Kidney (tissue), 13 donors: ENCODE measurements at regions not wholly inside any gene's neighbourhood (a gene's known extent, or its start where the extent isn't known, plus 50 kb on each side); places are given as distances from the start of the nearest gene placed in this dataset.

Experiments used
- DNase-seq, 5 donors: peaks; one replicate each; pipeline ENCODE4 v3.0.0-alpha.2; 2013 to 2020
- FAIRE-seq: peaks from 2 replicates; lab custom pipeline; 2012; peaks lifted over from hg19 to GRCh38; lab: Jason Lieb, UNC
- H3K27ac ChIP-seq, 2 donors: one replicate each; pipeline ENCODE4 v1.7.0; 2013; ENCODE audit warnings: low read depth in 2 of 2, low read length in 2 of 2, inconsistent platforms in 1 of 2
- H3K27me3 ChIP-seq: one replicate; pipeline ENCODE4 v1.7.1; 2013; ENCODE audit warnings: low read length, inconsistent platforms; ENCODE audit not compliant: control insufficient read depth, insufficient read depth
- H3K36me3 ChIP-seq, 3 donors: one replicate each; pipeline versions ENCODE4 v1.7.0 to v1.7.1; 2013; ENCODE audit warnings: low read length in 3 of 3, control low read depth in 1 of 3, inconsistent platforms in 1 of 3; ENCODE audit not compliant: insufficient read depth in 3 of 3, control insufficient read depth in 2 of 3
- H3K4me1 ChIP-seq, 3 donors: one replicate each; pipeline versions ENCODE4 v1.7.0 to v1.7.1; 2013; ENCODE audit warnings: low read length in 3 of 3, inconsistent platforms in 1 of 3, low read depth in 1 of 3; ENCODE audit not compliant: control insufficient read depth in 2 of 3, insufficient read depth in 2 of 3
- H3K4me3 ChIP-seq, 3 donors: one replicate each; pipeline versions ENCODE4 v1.7.0 to v1.8.1; 2013; ENCODE audit warnings: low read length in 3 of 3, control low read depth in 1 of 3, inconsistent platforms in 1 of 3
- H3K9ac ChIP-seq, 3 donors: one replicate each; pipeline versions ENCODE4 v1.7.0 to v1.7.1; 2013; ENCODE audit warnings: low read length in 3 of 3, control low read depth in 1 of 3, inconsistent platforms in 1 of 3
- H3K9me3 ChIP-seq, 3 donors: one replicate each; pipeline versions ENCODE4 v1.7.0 to v1.7.1; 2013; ENCODE audit warnings: low read length in 3 of 3, control low read depth in 1 of 3, inconsistent platforms in 1 of 3; ENCODE audit not compliant: control insufficient read depth in 2 of 3, insufficient read depth in 1 of 3
- intact Hi-C: fragments of 100-400 bp; cut with DNase I; formaldehyde crosslinking; loops from one replicate; pipeline ENCODE4 v1.11.1; 2022
- TF ChIP-seq, protein P1 (sequence below): IDR thresholded peaks from 3 replicates; pipeline ENCODE4 v1.5.1; 2012; ENCODE audit warnings: mild to moderate bottlenecking, moderate library complexity, borderline replicate concordance; ENCODE audit not compliant: insufficient read depth; ENCODE audit errors: extremely low read depth
- donor health status: control.
- donor health status: control.
- donor health status: control.
- donor health status: control.
- donor health status: control.
- donor health status: DM: yes; HTN: yes; CAD: no.
- donor health status: Normal renal cell carcinoma (clear cell type).

DNA sequence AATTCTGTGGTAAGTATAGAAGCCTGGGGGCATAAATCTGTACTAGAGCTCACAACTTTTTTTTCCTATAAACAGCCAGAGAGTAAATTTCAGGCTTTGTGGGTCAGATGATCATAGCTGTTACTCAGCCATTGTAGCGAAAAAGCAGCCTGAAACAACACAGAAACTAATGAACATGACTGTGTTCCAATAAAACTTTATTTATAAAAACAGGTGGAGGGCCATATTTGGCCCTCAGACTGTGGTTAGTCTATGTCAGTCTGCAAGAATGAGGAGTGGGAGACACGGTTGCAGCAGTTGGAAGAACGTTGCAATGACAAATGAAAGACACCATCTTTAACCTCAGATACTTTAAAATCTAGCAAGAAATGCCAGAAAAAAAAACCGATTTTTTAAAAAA, 389.6 kb upstream of the PRKCQ start:
- DNase-seq (no peak), FAIRE-seq (no peak)
- no peaks in the 10 kb centered on the region for H3K36me3 ChIP-seq
- no peak overlapping the region for H3K27ac ChIP-seq
- no peaks in the 10 kb centered on the region for H3K9me3 ChIP-seq
- H3K27me3 ChIP-seq = no peaks in the 10 kb centered on the region
- no peak overlapping the region for H3K4me3 ChIP-seq
- TF ChIP-seq, protein P1, sequence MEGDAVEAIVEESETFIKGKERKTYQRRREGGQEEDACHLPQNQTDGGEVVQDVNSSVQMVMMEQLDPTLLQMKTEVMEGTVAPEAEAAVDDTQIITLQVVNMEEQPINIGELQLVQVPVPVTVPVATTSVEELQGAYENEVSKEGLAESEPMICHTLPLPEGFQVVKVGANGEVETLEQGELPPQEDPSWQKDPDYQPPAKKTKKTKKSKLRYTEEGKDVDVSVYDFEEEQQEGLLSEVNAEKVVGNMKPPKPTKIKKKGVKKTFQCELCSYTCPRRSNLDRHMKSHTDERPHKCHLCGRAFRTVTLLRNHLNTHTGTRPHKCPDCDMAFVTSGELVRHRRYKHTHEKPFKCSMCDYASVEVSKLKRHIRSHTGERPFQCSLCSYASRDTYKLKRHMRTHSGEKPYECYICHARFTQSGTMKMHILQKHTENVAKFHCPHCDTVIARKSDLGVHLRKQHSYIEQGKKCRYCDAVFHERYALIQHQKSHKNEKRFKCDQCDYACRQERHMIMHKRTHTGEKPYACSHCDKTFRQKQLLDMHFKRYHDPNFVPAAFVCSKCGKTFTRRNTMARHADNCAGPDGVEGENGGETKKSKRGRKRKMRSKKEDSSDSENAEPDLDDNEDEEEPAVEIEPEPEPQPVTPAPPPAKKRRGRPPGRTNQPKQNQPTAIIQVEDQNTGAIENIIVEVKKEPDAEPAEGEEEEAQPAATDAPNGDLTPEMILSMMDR = no peak
- intact Hi-C loops = no loop called here
- no peak overlapping the region for H3K9ac ChIP-seq
- H3K4me1 ChIP-seq = no peaks in the 10 kb centered on the region

DNA sequence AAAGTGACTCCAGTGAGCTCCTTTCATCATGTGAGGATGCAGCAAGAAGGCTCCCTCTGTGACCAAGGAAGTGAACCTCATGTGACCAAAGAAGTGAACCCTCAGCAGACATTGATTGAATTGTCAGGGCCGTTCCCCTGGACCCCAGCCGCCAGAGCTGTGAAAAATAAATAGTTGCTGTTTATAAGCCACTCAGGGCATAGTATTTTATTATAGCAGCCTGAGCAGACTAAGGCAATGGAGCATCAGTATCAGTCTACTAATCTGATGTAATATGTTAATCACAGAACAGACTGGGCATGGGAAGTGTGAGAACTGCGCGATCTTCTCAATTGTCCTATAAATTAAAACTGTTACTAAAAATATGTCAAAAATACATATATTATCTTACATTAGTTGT, 384.5 kb upstream of the PRKCQ start:
- Histone ChIP-seq H3K9me3 (no peaks in the 10 kb centered on the region), H3K4me1 (no peaks in the 10 kb centered on the region), H3K36me3 (no peaks in the 10 kb centered on the region), H3K9ac (no peak overlapping the region), H3K4me3 (no peak overlapping the region), H3K27ac (no peak overlapping the region), H3K27me3 (no peaks in the 10 kb centered on the region)
- no peak for DNase-seq
- TF ChIP-seq, protein P1 = no peak
- no peak for FAIRE-seq
- intact Hi-C loops = no loop called here

DNA sequence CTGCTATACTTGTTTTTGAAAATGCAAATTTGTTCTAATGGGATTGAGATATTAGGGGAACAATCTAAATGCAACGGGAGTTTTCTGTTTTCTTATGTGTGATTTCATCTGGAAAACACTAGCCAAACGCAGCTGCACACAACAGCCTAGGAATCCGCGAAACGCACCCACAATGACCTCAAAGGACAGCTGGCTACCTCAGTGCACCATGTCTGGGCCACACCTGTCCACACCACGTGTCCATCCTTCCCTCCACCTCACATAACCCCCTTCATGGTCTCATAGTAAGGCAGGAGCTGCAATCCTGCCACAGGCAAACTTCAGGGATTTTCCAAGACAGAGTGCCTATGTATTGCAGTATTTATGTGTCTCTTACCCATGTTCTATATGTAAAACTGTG, 382.5 kb upstream of the PRKCQ start:
- Histone ChIP-seq H3K9me3 (no peaks in the 10 kb centered on the region), H3K9ac (no peak overlapping the region), H3K4me3 (no peak overlapping the region), H3K36me3 (no peaks in the 10 kb centered on the region), H3K27ac (no peak overlapping the region), H3K27me3 (no peaks in the 10 kb centered on the region), H3K4me1 (no peaks in the 10 kb centered on the region)
- TF ChIP-seq, protein P1 = no peak
- DNase-seq (no peak), FAIRE-seq (no peak)
- intact Hi-C loops = no loop called here

DNA sequence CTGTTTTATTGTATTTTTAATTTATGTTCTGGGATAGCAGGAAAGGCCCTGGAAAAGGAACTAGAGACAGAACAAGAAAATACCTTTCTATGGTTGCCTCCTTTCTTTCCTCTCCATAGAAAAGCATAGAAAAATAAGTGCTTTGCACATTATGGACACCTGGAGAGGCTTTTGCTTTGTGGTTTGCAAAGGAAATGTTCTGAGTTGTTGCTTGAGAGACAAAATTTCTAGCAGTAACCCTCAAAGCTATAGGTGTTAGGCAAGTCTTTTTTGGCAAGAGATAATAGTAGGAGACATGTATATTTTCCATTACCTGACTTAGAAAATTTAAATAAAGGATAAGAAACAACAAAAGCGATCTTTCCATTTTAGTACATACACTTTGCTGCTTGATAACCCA, 378.6 kb upstream of the PRKCQ start:
- TF ChIP-seq, protein P1 = no peak
- no peak for FAIRE-seq
- intact Hi-C loops = no loop called here
- Histone ChIP-seq H3K36me3 (no peaks in the 10 kb centered on the region), H3K4me1 (no peaks in the 10 kb centered on the region), H3K27ac (no peak overlapping the region), H3K9me3 (no peaks in the 10 kb centered on the region), H3K27me3 (no peaks in the 10 kb centered on the region), H3K4me3 (no peak overlapping the region), H3K9ac (no peak overlapping the region)
- DNase-seq = no peak
